ENCODE measurements at regions not wholly inside any gene's neighbourhood (a gene's known extent, or its start where the extent isn't known, plus 50 kb on each side); places are given as distances from the start of the nearest gene placed in this dataset.

DNA sequence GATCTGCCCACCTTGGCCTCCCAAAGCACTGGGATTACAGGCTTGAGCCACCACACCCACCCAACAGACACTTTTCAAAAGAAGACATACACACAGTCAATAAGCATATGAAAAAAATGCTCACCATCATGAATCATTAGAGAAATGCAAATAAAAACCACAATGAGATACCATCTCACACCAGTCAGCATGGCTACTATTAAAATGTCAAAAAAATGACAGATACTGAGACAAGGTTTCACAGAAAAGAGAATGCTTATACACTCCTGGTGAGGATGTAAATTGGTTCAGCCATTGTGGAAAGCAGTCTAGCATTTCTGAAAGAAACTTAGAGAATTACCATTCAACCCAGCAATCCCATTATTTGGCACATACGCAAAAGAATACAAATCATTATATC, 1947.2 kb downstream of the SUCLG1 start:
- ATAC-seq (ENCODE audit: low read depth in 2 of 2) (no peak), DNase-seq (no peak)
- Mint-ChIP-seq H3K36me3 (no peaks in the 10 kb centered on the region), H3K9me3 (peaks cover 0 to 14% (median 1%) of the 10 kb centered on the region in 7 donors), H3K4me1 (no peaks in the 10 kb centered on the region), H3K27me3 (no peaks in the 10 kb centered on the region), H3K4me3 (no peak overlapping the region), H3K27ac (no peak overlapping the region)

DNA sequence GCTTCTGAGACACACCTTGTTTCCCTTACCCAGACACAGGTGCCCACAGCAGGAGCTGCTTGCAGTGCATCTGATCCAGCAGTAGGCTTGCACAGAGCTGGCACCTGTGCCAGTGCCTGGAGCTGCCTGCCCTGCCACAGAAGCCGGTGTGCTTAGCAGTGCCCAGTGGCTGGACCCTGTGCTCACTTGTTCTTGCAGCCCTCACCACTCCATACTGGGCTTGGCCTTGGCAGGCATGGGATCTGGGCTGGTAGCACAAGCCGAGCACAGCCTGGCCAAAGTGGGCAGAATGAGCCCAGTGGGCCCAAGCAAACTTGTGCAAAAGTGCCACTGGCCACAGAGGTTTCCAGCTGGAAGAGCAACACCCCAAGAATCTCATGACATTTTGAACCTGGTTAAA, 1950.4 kb downstream of the SUCLG1 start:
- no peak for DNase-seq
- ATAC-seq (ENCODE audit: low read depth in 2 of 2) = no peak
- Mint-ChIP-seq H3K27me3 (no peaks in the 10 kb centered on the region), H3K36me3 (no peaks in the 10 kb centered on the region), H3K9me3 (peaks cover 0 to 15% (median 5%) of the 10 kb centered on the region in 7 donors), H3K4me1 (no peaks in the 10 kb centered on the region), H3K27ac (no peak overlapping the region), H3K4me3 (no peak overlapping the region)

DNA sequence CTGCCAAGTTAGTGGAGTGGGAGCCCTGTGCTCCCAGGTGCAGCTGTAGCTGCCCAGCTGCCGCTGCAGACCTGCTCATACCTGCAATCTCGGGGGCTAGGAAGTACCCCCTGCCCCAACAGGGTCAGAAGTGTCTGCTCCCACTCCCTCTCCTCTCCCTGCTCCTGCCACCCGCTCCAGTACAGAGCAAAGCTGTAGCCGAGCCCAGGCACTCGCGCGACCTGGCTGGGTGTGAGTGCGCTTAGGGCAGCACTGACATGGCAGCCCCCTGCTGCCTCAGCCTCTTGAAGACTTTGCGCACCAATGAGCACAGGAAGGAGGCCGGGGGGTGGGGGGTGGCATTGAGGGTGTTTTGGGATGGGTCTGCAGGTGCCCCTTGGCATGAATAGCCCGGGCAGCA, 1951.4 kb downstream of the SUCLG1 start:
- Mint-ChIP-seq H3K4me1 (no peaks in the 10 kb centered on the region), H3K27ac (no peak overlapping the region), H3K9me3 (peaks cover 0 to 25% (median 11%) of the 10 kb centered on the region in 7 donors), H3K27me3 (no peaks in the 10 kb centered on the region), H3K36me3 (peaks cover 0 to 3% of the 10 kb centered on the region in 2 donors), H3K4me3 (no peak overlapping the region)
- DNase-seq (no peak), ATAC-seq (ENCODE audit: low read depth in 2 of 2) (no peak)

DNA sequence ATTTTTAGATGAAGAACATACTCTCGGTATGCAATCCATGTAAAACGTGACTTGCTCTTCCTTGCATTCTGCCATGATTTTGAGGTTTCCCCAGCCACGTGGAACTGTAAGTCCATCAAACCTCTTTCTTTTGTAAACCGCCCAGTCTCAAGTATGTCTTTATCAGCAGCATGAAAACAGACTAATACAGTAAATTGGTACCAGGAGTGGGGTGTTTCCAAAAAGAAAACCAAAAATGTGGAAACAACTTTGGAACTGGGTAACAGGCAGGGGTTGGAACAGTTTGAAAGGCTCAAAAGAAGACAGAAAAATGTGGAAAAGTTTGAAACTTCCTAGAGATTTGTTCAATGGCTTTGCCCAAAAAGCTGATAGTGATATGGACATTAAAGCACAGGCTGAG, 1957.9 kb downstream of the SUCLG1 start:
- no peak for DNase-seq
- Mint-ChIP-seq H3K4me1 (no peaks in the 10 kb centered on the region), H3K36me3 (peaks cover 0 to 3% of the 10 kb centered on the region in 2 donors), H3K27ac (peak overlapping the region in 1 of 6 donors; percentile 70), H3K9me3 (peaks cover 14 to 50% (median 21%) of the 10 kb centered on the region in 7 donors), H3K27me3 (no peaks in the 10 kb centered on the region), H3K4me3 (no peak overlapping the region)
- no peak for ATAC-seq (ENCODE audit: low read depth in 2 of 2)

DNA sequence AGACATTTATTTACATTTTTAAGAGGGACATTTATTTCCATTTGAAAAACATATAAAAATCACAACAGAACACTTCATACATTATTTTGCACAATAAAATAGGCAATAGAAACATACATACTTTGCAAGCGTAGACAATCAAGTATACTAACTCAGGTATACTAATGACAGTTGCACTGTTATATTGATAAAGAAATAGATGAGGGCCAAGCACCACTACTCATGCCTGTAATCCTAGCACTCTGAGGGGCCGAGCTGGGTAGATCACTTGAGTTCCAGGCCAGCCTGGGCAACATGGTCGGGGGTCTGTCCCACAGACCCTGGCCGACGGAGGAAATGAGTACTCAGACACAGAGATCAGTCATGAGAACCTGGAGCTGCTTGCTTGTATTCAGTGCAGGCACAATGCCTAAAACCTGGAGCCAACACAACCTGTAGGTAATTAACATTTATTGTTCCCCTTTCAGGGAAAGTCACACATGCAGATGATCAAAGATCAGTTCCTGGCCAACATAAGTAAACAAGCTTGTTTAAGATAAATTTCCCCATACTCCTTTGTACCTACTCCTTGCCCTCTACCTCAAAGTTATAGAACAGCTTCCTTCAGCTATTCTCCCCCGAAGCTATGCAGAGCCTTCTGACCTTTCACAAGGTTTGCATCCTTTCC, 1960.2 kb downstream of the SUCLG1 start:
- no peak for ATAC-seq (ENCODE audit: low read depth in 2 of 2)
- H3K4me1 Mint-ChIP-seq = no peaks in the 10 kb centered on the region
- H3K9me3 Mint-ChIP-seq = peaks cover 10 to 50% (median 21%) of the 10 kb centered on the region in 7 donors
- no peak for DNase-seq
- H3K27ac Mint-ChIP-seq = peak overlapping the region in 1 of 6 donors; percentile 18
- H3K27me3 Mint-ChIP-seq = no peaks in the 10 kb centered on the region
- H3K36me3 Mint-ChIP-seq = peaks cover 0 to 3% of the 10 kb centered on the region in 2 donors
- no peak overlapping the region for H3K4me3 Mint-ChIP-seq

DNA sequence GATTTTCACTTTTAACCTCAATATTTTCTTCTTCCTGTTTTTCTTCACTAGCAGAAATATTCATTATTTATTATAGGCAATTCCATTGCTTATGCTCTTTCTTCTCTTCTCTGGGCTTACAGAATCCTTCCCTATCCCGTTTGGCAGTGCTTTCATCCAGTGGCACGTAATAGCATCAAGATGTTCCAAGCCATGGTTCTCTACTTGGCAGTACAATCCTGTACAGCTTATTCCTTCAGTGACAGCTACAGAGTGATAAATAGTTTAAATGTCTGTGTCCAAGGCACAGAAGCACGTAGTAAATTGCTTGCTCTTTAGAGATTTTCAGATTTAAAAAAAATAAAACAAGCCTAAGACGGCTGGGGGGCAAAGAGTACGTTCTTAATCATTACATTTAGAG, 1964.3 kb downstream of the SUCLG1 start:
- DNase-seq = no peak
- H3K4me1 Mint-ChIP-seq = no peaks in the 10 kb centered on the region
- H3K9me3 Mint-ChIP-seq = peaks cover 3 to 24% (median 7%) of the 10 kb centered on the region in 7 donors
- H3K27me3 Mint-ChIP-seq = no peaks in the 10 kb centered on the region
- H3K4me3 Mint-ChIP-seq = no peak overlapping the region
- no peak for ATAC-seq (ENCODE audit: low read depth in 2 of 2)
- H3K27ac Mint-ChIP-seq = no peak overlapping the region
- H3K36me3 Mint-ChIP-seq = no peaks in the 10 kb centered on the region

DNA sequence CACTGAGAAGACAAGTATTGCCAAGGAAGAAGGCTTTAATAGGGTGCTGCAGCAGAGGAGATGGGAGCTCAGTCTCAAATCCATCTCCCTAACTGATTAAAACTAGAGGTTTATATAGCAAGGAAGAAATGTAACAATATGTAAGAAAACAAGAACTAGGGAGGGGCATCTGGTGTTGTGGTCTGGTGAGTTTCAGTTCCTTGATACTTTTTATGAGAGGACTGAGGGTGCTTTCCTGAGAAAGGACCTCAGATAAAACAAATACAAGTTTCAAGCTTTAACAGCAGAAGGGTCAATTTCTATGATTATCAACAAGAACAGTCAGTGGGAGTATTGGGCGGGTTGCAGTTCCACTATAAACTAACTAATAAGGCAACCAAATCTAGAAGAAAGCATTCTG, 1967.5 kb downstream of the SUCLG1 start:
- no peak for DNase-seq
- Mint-ChIP-seq H3K9me3 (peaks cover 0 to 10% (median 2%) of the 10 kb centered on the region in 7 donors), H3K4me3 (peak overlapping the region in 1 of 8 donors; percentile 55), H3K27ac (no peak overlapping the region), H3K36me3 (no peaks in the 10 kb centered on the region), H3K4me1 (no peaks in the 10 kb centered on the region), H3K27me3 (no peaks in the 10 kb centered on the region)
- ATAC-seq (ENCODE audit: low read depth in 2 of 2) = no peak

DNA sequence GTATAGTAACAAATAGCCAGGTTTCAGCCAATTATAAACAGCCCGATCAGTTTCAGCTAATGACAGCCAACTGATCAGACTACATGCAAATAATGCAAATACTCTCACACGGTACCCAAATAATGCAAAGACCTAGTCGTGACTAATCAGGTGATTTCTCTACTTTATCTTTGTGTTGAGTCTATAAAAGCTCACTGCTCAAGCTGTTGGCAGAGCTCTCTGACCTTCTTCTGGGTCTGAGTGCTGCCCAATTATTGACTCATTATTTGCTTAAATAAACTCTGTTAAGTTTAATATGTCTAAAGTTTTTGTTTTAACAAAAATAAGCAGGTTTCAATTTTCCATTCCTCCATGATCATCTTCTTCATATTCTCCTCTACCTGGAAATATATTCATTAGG, 1971.7 kb downstream of the SUCLG1 start:
- H3K27ac Mint-ChIP-seq = no peak overlapping the region
- H3K4me3 Mint-ChIP-seq = no peak overlapping the region
- DNase-seq (no peak), ATAC-seq (ENCODE audit: low read depth in 2 of 2) (no peak)
- H3K36me3 Mint-ChIP-seq = no peaks in the 10 kb centered on the region
- H3K4me1 Mint-ChIP-seq = no peaks in the 10 kb centered on the region
- peaks cover 0 to 6% (median 0%) of the 10 kb centered on the region in 7 donors for H3K9me3 Mint-ChIP-seq
- H3K27me3 Mint-ChIP-seq = no peaks in the 10 kb centered on the region

DNA sequence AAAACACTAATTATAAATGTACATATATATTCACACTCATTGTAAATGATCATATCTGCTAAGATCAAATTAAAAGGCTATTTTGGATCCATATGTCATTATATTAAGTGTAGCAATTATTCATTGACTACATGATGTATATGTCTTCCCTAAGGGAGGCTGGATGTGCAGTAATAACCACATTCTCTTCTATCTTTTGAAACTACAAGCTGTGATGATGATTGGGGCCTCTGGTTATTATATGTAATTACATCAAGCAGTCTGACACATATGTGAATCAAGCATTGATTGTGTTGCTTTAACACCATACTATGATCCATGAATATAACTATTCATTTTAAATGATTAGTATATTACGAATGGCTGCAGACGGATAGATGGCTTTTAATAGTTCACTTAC, 1973.4 kb downstream of the SUCLG1 start:
- H3K4me3 Mint-ChIP-seq = no peak overlapping the region
- H3K27ac Mint-ChIP-seq = no peak overlapping the region
- H3K9me3 Mint-ChIP-seq = peaks cover 0 to 4% (median 0%) of the 10 kb centered on the region in 7 donors
- H3K27me3 Mint-ChIP-seq = no peaks in the 10 kb centered on the region
- ATAC-seq (ENCODE audit: low read depth in 2 of 2) (no peak), DNase-seq (no peak)
- no peaks in the 10 kb centered on the region for H3K4me1 Mint-ChIP-seq
- H3K36me3 Mint-ChIP-seq = no peaks in the 10 kb centered on the region

DNA sequence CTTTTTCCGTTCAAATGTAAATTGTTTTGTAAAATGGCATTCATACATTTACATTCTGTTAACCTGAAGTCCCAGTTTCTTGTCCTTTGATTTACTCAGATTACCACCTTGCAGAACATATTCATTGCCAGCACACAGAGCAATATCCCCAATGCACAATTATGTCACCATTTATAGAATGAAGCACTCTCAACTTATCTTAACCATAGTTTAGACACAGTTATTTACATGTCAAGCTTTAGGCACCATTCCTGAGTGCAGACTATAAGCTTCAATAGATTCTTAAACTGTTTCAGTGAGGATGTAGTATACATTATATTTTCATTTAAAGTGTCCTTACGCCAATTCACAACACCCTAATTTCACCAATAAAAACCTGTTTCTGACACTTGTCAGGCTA, 1977.9 kb downstream of the SUCLG1 start:
- Mint-ChIP-seq H3K4me1 (no peaks in the 10 kb centered on the region), H3K36me3 (no peaks in the 10 kb centered on the region), H3K4me3 (no peak overlapping the region), H3K9me3 (peaks cover 0 to 4% (median 3%) of the 10 kb centered on the region in 7 donors), H3K27ac (no peak overlapping the region), H3K27me3 (no peaks in the 10 kb centered on the region)
- ATAC-seq (ENCODE audit: low read depth in 2 of 2) (no peak), DNase-seq (no peak)

DNA sequence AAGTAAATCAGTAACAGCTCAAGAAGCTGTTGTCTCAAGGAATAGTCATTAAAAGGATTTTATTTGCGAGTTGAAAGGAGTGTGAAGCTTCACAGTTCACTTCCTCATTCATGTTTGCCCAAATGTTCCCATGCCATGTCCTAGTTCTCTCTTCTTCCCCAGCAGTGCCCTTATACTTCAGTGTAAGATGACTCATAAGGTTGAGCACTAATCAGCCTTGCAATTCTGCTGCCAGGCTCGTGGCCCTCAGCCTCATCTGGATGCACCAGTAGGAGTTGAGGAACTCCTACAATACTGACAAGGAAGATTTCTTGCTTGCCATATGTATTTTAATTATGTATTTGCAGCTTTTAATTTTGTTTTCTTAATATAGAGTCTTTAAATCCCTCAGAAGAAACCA, 1980.4 kb downstream of the SUCLG1 start:
- no peaks in the 10 kb centered on the region for H3K27me3 Mint-ChIP-seq
- DNase-seq = no peak
- H3K4me1 Mint-ChIP-seq = no peaks in the 10 kb centered on the region
- ATAC-seq (ENCODE audit: low read depth in 2 of 2) = no peak
- peaks cover 0 to 8% (median 3%) of the 10 kb centered on the region in 7 donors for H3K9me3 Mint-ChIP-seq
- H3K27ac Mint-ChIP-seq = no peak overlapping the region
- no peak overlapping the region for H3K4me3 Mint-ChIP-seq
- no peaks in the 10 kb centered on the region for H3K36me3 Mint-ChIP-seq

DNA sequence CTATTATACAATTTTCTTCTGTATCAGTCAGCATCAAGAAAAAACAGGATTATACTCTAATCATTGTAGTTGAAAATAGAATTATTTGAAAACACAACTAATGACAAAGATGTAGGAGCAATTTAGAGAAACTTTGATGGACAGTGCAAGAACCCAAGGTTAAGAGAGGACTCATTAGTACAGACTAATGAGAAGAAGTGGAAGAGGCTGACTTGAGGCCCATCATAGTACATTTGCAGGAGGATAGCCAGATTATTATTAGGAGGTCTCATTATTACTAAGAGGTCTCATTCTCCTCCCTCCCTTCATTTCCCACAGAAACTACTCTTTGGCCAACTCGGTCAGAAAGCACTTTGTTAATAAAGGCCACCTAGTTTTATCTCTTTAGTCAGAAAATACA, 1983.0 kb downstream of the SUCLG1 start:
- H3K27me3 Mint-ChIP-seq = no peaks in the 10 kb centered on the region
- ATAC-seq (ENCODE audit: low read depth in 2 of 2) = no peak
- no peak overlapping the region for H3K4me3 Mint-ChIP-seq
- H3K36me3 Mint-ChIP-seq = no peaks in the 10 kb centered on the region
- no peaks in the 10 kb centered on the region for H3K4me1 Mint-ChIP-seq
- H3K9me3 Mint-ChIP-seq = peaks cover 0 to 10% (median 3%) of the 10 kb centered on the region in 7 donors
- H3K27ac Mint-ChIP-seq = no peak overlapping the region
- no peak for DNase-seq

DNA sequence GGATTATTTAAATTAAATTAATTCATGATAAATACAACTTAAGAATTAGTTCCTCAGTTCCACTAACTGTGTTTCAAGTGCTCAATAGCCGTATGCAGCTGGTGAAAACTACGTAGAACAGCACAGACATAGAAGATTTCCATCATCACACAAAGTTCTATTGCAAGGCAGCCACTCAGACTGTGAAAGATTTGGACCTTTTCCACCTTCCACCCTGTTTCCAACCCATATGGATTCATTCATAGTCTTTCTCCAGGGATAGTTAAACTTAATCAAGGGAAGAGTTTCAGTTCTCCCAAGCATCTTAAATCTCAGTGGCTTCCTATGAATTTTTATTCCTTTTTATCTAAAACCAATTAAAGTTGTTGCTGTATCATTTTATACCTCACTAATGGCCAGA, 2030.8 kb downstream of the SUCLG1 start:
- DNase-seq (no peak), ATAC-seq (ENCODE audit: low read depth in 2 of 2) (no peak)
- Mint-ChIP-seq H3K4me3 (no peak overlapping the region), H3K27me3 (no peaks in the 10 kb centered on the region), H3K4me1 (no peaks in the 10 kb centered on the region), H3K9me3 (peaks cover 0 to 12% (median 0%) of the 10 kb centered on the region in 7 donors), H3K36me3 (no peaks in the 10 kb centered on the region), H3K27ac (no peak overlapping the region)

DNA sequence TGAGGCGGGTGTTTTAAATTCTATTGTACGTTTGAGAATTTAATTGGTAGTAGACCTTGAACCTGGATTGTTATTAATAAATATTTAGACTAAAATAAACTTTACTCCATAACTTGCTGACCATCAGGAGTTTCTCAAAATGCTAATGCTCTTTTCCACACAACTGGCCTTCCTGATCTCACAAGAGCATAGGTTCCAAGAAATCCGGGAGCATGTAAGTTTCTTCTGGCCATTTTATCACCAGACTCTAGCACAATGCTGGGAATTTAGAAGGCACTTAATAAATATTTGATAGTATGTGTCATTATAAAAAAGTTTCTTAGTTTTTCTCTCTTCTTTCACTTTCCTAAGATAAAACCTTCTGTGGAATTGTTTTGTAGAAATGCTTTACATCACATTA, 2047.1 kb downstream of the SUCLG1 start:
- Mint-ChIP-seq H3K4me3 (no peak overlapping the region), H3K27me3 (no peaks in the 10 kb centered on the region), H3K27ac (no peak overlapping the region), H3K36me3 (no peaks in the 10 kb centered on the region), H3K4me1 (no peaks in the 10 kb centered on the region), H3K9me3 (peaks cover 0 to 7% (median 2%) of the 10 kb centered on the region in 7 donors)
- no peak for ATAC-seq (ENCODE audit: low read depth in 2 of 2)
- no peak for DNase-seq

DNA sequence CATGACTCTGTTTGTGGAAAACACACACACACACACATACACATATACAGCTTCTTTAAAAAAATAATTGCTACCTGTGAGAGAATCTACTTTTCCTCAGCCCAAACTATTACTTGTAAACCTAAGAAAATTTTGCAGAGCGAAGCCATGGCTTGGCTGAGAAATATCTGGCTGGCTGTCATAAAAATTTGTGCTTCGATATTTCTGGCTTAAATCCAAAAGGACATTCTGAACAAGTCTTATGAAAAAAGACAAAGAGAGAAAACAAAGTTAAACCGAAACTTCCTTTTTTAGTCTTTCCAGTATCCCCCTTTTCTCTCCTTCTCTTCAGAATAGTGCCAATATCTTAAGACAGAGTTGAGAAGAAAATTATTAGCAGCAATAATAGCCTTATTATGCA, 2048.0 kb downstream of the SUCLG1 start:
- H3K4me3 Mint-ChIP-seq = no peak overlapping the region
- no peaks in the 10 kb centered on the region for H3K4me1 Mint-ChIP-seq
- no peak overlapping the region for H3K27ac Mint-ChIP-seq
- no peaks in the 10 kb centered on the region for H3K27me3 Mint-ChIP-seq
- no peak for ATAC-seq (ENCODE audit: low read depth in 2 of 2)
- DNase-seq = no peak
- peaks cover 0 to 5% (median 0%) of the 10 kb centered on the region in 7 donors for H3K9me3 Mint-ChIP-seq
- no peaks in the 10 kb centered on the region for H3K36me3 Mint-ChIP-seq

All from naive B cell (primary cell).